Cerebellar cortex (tissue), 1 donor: ENCODE measurements at regions not wholly inside any gene's neighbourhood (a gene's known extent, or its start where the extent isn't known, plus 50 kb on each side); places are given as distances from the start of the nearest gene placed in this dataset.
"Not testable (repeated sequence)": the region's sequence is repeated elsewhere in the genome, so short reads cannot be mapped to it uniquely, and the experiment has no call there.

Experiments
- DNase-seq: peaks from one replicate; pipeline ENCODE4 v3.0.0-alpha.2; 2015; ENCODE audit warnings: low spot score

GRCh38 chr1:196366-196765 lies 255.1 kb downstream of the OR4F29 start:
- not testable (repeated sequence) for DNase-seq

GRCh38 chr1:191296-192049 lies 260.0 kb downstream of the OR4F29 start:
- DNase-seq, result peak; percentile 64

- not testable (repeated sequence) for DNase-seq
Observed at GRCh38 chr1:190678-191077, 260.8 kb downstream of the OR4F29 start.

- not testable (repeated sequence) for DNase-seq
Observed at GRCh38 chr1:189915-190314, 261.6 kb downstream of the OR4F29 start.

GRCh38 chr1:189270-189669 lies 262.2 kb downstream of the OR4F29 start:
- not testable (repeated sequence) for DNase-seq

- not testable (repeated sequence) for DNase-seq
Observed at GRCh38 chr1:187298-187697, 264.2 kb downstream of the OR4F29 start.

- not testable (repeated sequence) for DNase-seq
Observed at GRCh38 chr1:186691-187131, 264.8 kb downstream of the OR4F29 start.

- not testable (repeated sequence) for DNase-seq
Observed at GRCh38 chr1:186223-186622, 265.3 kb downstream of the OR4F29 start.

- not testable (repeated sequence) for DNase-seq
Observed at GRCh38 chr1:185526-185925, 266.0 kb downstream of the OR4F29 start.

GRCh38 chr1:184336-184686 lies 267.2 kb downstream of the OR4F29 start:
- not testable (repeated sequence) for DNase-seq

GRCh38 chr1:183620-184335 lies 267.7 kb downstream of the OR4F29 start:
- DNase-seq, result not testable (repeated sequence)

- not testable (repeated sequence) for DNase-seq
Observed at GRCh38 chr1:183081-183480, 268.4 kb downstream of the OR4F29 start.

GRCh38 chr1:182631-183030 lies 268.8 kb downstream of the OR4F29 start:
- DNase-seq, result not testable (repeated sequence)

GRCh38 chr1:181247-182216 lies 269.9 kb downstream of the OR4F29 start:
- DNase-seq, result peak; percentile 48

- DNase-seq, result not testable (repeated sequence)
Observed at GRCh38 chr1:180749-181205, 270.7 kb downstream of the OR4F29 start.

GRCh38 chr1:138842-139241 lies 312.6 kb downstream of the OR4F29 start:
- not testable (repeated sequence) for DNase-seq

GRCh38 chr1:137664-138063 lies 313.8 kb downstream of the OR4F29 start:
- DNase-seq, result not testable (repeated sequence)

GRCh38 chr1:136344-136932 lies 315.0 kb downstream of the OR4F29 start:
- not testable (repeated sequence) for DNase-seq

- not testable (repeated sequence) for DNase-seq
Observed at GRCh38 chr1:134936-135335, 316.5 kb downstream of the OR4F29 start.

GRCh38 chr1:118440-118839 lies 333.0 kb downstream of the OR4F29 start:
- not testable (repeated sequence) for DNase-seq

GRCh38 chr1:115534-115933 lies 335.9 kb downstream of the OR4F29 start:
- DNase-seq, result not testable (repeated sequence)
